Activated naive CD4-positive, alpha-beta T cell treated with anti-CD3 and anti-CD28 coated beads, Interleukin-2, amount 50 U/mL, for 16 hours (primary cell): ENCODE measurements at regions not wholly inside any gene's neighbourhood (a gene's known extent, or its start where the extent isn't known, plus 50 kb on each side); places are given as distances from the start of the nearest gene placed in this dataset.

Experiments used
- DNase-seq: peaks from one replicate; pipeline ENCODE4 v3.0.0-alpha.2; 2020

GRCh38 chr6:1053586-1053985 is 258.3 kb upstream of the FOXQ1 start:
- no peak for DNase-seq

- DNase-seq = no peak
Observed at GRCh38 chr6:1052262-1052661, 259.6 kb upstream of the FOXQ1 start.

GRCh38 chr6:1049900-1050299 is 262.0 kb upstream of the FOXQ1 start:
- DNase-seq = no peak

GRCh38 chr6:1049170-1049569 is 262.7 kb upstream of the FOXQ1 start:
- no peak for DNase-seq

GRCh38 chr6:1047981-1048541 is 263.8 kb upstream of the FOXQ1 start:
- DNase-seq = no peak

GRCh38 chr6:1045239-1045638 is 266.7 kb upstream of the FOXQ1 start:
- DNase-seq = no peak

- DNase-seq = no peak
Observed at GRCh38 chr6:1044040-1044836, 267.7 kb upstream of the FOXQ1 start.

- no peak for DNase-seq
Observed at GRCh38 chr6:1043458-1043836, 268.5 kb upstream of the FOXQ1 start.

- DNase-seq = no peak
Observed at GRCh38 chr6:1042583-1043457, 269.1 kb upstream of the FOXQ1 start.

- DNase-seq = no peak
Observed at GRCh38 chr6:1040393-1040792, 271.5 kb upstream of the FOXQ1 start.

- no peak for DNase-seq
Observed at GRCh38 chr6:1039746-1040145, 272.2 kb upstream of the FOXQ1 start.

- no peak for DNase-seq
Observed at GRCh38 chr6:1039191-1039590, 272.7 kb upstream of the FOXQ1 start.

- DNase-seq = no peak
Observed at GRCh38 chr6:1037430-1038202, 274.3 kb upstream of the FOXQ1 start.

GRCh38 chr6:1035401-1035800 is 276.5 kb upstream of the FOXQ1 start:
- DNase-seq = no peak

- no peak for DNase-seq
Observed at GRCh38 chr6:1031720-1032119, 280.2 kb upstream of the FOXQ1 start.

GRCh38 chr6:1029141-1029540 is 282.8 kb upstream of the FOXQ1 start:
- no peak for DNase-seq

- no peak for DNase-seq
Observed at GRCh38 chr6:1028723-1029122, 283.2 kb upstream of the FOXQ1 start.

GRCh38 chr6:1027795-1028569 is 283.9 kb upstream of the FOXQ1 start:
- DNase-seq = no peak

- no peak for DNase-seq
Observed at GRCh38 chr6:1027109-1027794, 284.6 kb upstream of the FOXQ1 start.

- DNase-seq = no peak
Observed at GRCh38 chr6:1025821-1026220, 286.1 kb upstream of the FOXQ1 start.

- DNase-seq = no peak
Observed at GRCh38 chr6:1024587-1024986, 287.3 kb upstream of the FOXQ1 start.

- DNase-seq = no peak
Observed at GRCh38 chr6:1024161-1024560, 287.7 kb upstream of the FOXQ1 start.
